OCI-LY3 (cell line): ENCODE measurements at regions not wholly inside any gene's neighbourhood (a gene's known extent, or its start where the extent isn't known, plus 50 kb on each side); places are given as distances from the start of the nearest gene placed in this dataset.

ENCODE experiments used
- CTCF ChIP-seq: fragments of 200-600, 300-600 bp; sonication (generic); IDR thresholded peaks from 2 replicates; pipeline ENCODE4 v1.5.1; 2014; ENCODE audit warnings: antibody characterized with exemption, low read length, low read depth
- EZH2phosphoT487 ChIP-seq: fragments of 200-600 bp; shearing (Covaris generic); IDR thresholded peaks from 2 replicates; pipeline ENCODE4 v1.6.1; 2018; ENCODE audit warnings: antibody characterized with exemption, mixed run types, low read depth

DNA sequence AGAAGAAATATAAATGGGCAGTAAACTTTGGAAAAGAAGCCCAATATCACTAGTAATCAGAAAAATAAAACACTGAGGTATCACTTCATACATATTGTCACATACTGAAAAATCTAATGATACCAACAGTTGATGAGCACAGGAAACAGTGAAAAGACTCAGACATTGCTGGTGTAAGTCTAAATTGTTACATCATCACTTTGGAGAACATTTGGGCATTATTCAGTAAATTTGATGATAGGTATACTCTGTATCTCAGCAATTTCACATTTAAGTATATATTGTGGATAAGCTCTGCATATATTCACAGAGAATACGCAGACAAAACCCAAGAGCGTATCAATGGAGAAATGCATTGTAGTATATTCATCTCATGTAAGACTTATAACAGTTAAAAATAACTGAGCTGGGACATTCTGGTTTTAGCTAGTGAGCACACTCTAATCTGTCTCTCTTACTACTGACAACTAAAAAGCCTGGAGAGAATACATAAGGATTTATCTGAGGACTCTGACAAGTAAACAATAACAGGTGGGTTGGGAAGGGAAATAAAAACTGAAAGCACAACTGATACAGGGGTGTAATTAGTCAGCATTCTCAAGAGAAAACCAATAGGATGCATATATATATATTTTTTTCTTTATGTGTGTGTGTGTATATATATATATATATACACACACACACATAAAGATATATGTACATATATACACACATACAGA is 212.7 kb upstream of the JUN start:
- TF ChIP-seq CTCF (no peak), EZH2phosphoT487 (no peak)
